ENCODE measurements at regions not wholly inside any gene's neighbourhood (a gene's known extent, or its start where the extent isn't known, plus 50 kb on each side); places are given as distances from the start of the nearest gene placed in this dataset.

DNA sequence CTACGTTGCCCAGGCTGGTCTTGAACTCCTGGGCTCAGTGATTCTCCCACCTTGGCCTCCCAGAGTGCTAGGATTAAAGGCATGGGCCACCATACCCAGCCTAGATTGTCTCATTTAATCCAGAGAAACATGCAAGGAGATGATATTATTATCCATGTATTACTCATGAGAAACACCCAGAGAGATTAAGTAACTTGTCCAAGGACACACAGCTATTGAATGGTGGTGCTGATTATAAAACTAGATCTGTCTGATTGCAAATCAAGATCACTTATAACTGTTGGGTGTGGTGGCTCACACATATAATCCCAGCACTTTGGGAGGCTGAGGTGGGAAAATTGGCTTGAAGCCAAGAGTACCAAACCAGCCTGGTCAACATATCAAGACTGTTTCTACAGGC is 94.4 kb upstream of the ZNF217 start:
- TF ChIP-seq, protein P1, sequence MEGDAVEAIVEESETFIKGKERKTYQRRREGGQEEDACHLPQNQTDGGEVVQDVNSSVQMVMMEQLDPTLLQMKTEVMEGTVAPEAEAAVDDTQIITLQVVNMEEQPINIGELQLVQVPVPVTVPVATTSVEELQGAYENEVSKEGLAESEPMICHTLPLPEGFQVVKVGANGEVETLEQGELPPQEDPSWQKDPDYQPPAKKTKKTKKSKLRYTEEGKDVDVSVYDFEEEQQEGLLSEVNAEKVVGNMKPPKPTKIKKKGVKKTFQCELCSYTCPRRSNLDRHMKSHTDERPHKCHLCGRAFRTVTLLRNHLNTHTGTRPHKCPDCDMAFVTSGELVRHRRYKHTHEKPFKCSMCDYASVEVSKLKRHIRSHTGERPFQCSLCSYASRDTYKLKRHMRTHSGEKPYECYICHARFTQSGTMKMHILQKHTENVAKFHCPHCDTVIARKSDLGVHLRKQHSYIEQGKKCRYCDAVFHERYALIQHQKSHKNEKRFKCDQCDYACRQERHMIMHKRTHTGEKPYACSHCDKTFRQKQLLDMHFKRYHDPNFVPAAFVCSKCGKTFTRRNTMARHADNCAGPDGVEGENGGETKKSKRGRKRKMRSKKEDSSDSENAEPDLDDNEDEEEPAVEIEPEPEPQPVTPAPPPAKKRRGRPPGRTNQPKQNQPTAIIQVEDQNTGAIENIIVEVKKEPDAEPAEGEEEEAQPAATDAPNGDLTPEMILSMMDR (IDR thresholded peaks at IDR 0.05 in 4 of 5, conservative IDR thresholded peaks at IDR 0.05 in 1 of 5) = no peak
- no peak for TF ChIP-seq POLR2A (IDR thresholded peaks at IDR 0.05)

Measured in gastrocnemius medialis (tissue), 4 donors.